ENCODE measurements at regions not wholly inside any gene's neighbourhood (a gene's known extent, or its start where the extent isn't known, plus 50 kb on each side); places are given as distances from the start of the nearest gene placed in this dataset.

DNA sequence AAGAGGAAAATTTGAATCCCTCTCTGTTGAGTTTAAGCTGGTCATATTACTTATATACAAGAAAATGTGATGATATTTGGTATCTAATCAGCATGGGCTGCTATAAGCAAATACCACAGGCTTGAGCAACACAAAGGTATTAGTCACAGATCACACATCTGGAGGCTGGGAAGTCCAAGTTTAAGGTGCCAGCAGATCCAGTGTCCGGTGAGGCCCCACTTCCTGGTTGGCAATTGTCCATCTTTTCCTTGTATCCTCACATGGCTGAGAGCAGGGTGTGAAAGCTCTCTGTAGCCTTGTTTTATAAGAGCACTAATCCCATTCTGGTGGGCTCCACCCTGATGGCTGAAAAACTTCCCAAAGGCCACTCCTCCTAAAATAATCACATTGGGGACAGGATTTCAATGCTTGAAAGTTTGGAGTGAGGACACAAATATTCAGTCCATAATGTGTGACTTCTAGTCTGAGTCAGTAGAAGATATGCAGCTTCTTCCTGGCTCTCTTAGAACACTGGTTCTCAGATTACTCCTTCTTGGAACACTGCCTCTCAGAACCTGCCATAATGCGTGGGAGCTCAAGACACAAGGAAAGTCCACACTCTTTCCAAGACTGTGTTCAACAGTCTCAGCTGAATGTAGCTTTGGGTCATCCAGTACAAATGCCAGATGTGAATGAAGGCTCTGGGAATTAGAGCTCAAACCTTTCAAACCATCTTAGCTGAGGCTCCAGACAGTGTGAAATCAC is 124.1 kb downstream of the PRDM9 start:
- Histone ChIP-seq H3K4me1 (ENCODE audit: control insufficient read depth, insufficient read depth, low read length) (no peaks in the 10 kb centered on the region), H3K36me3 (ENCODE audit: control insufficient read depth, insufficient read depth, low read length) (no peaks in the 10 kb centered on the region), H3K27me3 (ENCODE audit: control insufficient read depth, insufficient read depth, low read length) (no peaks in the 10 kb centered on the region), H3K9me3 (ENCODE audit: control insufficient read depth, insufficient read depth, low read length) (no peaks in the 10 kb centered on the region), H3K27ac (ENCODE audit: low read length) (no peak overlapping the region), H3K4me3 (ENCODE audit: low read length) (no peak overlapping the region)
- WGBS (ENCODE audit: insufficient coverage, insufficient read length) = no CpG with 5 or more reads among the region's 2 CpGs
- DNase-seq (ENCODE audit: low read depth, low spot score) = no peak

DNA sequence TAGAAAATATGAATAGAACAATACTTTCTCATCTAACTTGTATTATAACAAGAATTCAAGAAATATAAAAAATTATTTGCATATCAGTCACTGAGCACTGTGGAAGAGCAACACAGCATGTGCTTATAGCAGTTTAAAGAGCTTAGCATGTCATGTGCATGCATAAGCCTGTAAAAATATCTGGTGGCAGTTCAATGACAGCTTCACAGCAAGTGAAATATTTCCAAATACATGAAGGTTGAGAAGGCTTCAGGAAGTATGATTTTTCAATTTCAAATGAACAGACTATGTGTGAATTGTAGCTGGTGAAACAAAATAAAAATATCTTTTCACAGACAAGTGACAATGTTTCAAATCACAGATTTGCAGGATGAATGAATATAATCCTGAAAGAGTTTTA is 128.5 kb downstream of the PRDM9 start:
- no peaks in the 10 kb centered on the region for H3K4me1 ChIP-seq (ENCODE audit: control insufficient read depth, insufficient read depth, low read length)
- no peak for DNase-seq (ENCODE audit: low read depth, low spot score)
- H3K4me3 ChIP-seq (ENCODE audit: low read length) = no peak overlapping the region
- H3K9me3 ChIP-seq (ENCODE audit: control insufficient read depth, insufficient read depth, low read length) = no peaks in the 10 kb centered on the region
- no peaks in the 10 kb centered on the region for H3K27me3 ChIP-seq (ENCODE audit: control insufficient read depth, insufficient read depth, low read length)
- H3K27ac ChIP-seq (ENCODE audit: low read length) = no peak overlapping the region
- H3K36me3 ChIP-seq (ENCODE audit: control insufficient read depth, insufficient read depth, low read length) = no peaks in the 10 kb centered on the region

DNA sequence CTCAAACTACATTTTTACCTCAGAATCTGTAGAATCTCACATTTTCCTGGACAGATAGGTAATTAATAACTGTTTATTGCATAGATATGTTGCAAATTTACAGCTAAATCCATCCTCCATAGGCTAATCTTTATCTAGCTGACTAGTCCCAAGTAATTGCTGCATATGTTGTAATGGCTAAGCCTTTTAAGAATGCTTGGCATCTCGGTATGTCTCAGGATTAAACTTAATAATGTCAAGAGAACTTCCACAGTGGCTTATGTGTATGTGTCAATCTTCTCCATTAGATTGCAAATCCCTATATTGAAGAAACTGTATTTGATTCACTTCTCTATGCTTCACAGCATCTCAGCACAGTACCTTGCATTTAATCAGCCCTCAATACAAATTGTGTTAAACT is 131.9 kb downstream of the PRDM9 start:
- no peaks in the 10 kb centered on the region for H3K36me3 ChIP-seq (ENCODE audit: control insufficient read depth, insufficient read depth, low read length)
- H3K27me3 ChIP-seq (ENCODE audit: control insufficient read depth, insufficient read depth, low read length) = no peaks in the 10 kb centered on the region
- H3K4me3 ChIP-seq (ENCODE audit: low read length) = no peak overlapping the region
- H3K4me1 ChIP-seq (ENCODE audit: control insufficient read depth, insufficient read depth, low read length) = no peaks in the 10 kb centered on the region
- whole genome bisulfite sequencing (ENCODE audit: insufficient coverage, insufficient read length) = no CpG with 5 or more reads among the region's 1 CpG
- no peak overlapping the region for H3K27ac ChIP-seq (ENCODE audit: low read length)
- no peaks in the 10 kb centered on the region for H3K9me3 ChIP-seq (ENCODE audit: control insufficient read depth, insufficient read depth, low read length)
- no peak for DNase-seq (ENCODE audit: low read depth, low spot score)

DNA sequence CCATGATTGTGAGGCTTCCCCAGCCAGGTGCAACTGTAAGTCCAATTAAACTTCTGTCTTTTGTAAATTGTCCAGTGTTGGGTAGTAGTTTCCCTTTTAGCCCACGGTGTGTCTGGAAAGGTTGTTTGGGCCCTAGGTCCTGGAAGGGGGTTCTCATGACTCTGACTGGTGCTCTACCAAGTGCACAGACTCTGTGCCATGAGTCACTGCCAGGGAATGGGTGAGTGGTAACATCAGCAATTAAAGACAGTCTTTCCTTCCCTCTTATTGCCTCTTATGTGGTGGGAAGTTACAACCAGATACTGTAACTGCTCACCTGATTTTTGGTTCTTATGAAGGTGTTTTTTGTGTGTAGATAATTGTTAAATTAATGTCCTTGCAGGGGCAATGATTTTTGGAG is 141.2 kb downstream of the PRDM9 start:
- no peak overlapping the region for H3K4me3 ChIP-seq (ENCODE audit: low read length)
- no peak for DNase-seq (ENCODE audit: low read depth, low spot score)
- H3K27ac ChIP-seq (ENCODE audit: low read length) = no peak overlapping the region
- H3K27me3 ChIP-seq (ENCODE audit: control insufficient read depth, insufficient read depth, low read length) = no peaks in the 10 kb centered on the region
- no peaks in the 10 kb centered on the region for H3K4me1 ChIP-seq (ENCODE audit: control insufficient read depth, insufficient read depth, low read length)
- no CpG with 5 or more reads among the region's 1 CpG for WGBS (ENCODE audit: insufficient coverage, insufficient read length)
- H3K36me3 ChIP-seq (ENCODE audit: control insufficient read depth, insufficient read depth, low read length) = no peaks in the 10 kb centered on the region
- H3K9me3 ChIP-seq (ENCODE audit: control insufficient read depth, insufficient read depth, low read length) = no peaks in the 10 kb centered on the region

DNA sequence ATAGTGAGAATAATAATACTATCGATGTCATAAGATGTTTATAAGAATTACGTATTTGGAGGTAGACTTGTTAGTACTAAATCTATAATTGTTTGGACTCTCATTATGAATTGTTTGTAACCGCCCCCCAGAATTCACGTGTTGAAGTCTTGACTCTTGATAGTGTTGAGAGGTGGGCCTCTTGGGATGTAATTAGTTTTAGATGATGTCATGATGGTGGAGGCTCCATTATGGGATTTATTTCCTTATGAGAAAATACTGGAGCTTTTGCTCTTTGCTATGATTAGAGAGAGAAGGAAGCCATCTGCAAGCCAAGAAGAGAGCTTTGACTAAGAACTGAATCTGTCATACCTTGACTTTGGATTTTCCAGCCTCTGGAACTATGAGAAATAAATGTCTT is 142.2 kb downstream of the PRDM9 start:
- no peaks in the 10 kb centered on the region for H3K27me3 ChIP-seq (ENCODE audit: control insufficient read depth, insufficient read depth, low read length)
- no peak overlapping the region for H3K4me3 ChIP-seq (ENCODE audit: low read length)
- H3K9me3 ChIP-seq (ENCODE audit: control insufficient read depth, insufficient read depth, low read length) = no peaks in the 10 kb centered on the region
- H3K27ac ChIP-seq (ENCODE audit: low read length) = no peak overlapping the region
- no peaks in the 10 kb centered on the region for H3K4me1 ChIP-seq (ENCODE audit: control insufficient read depth, insufficient read depth, low read length)
- WGBS (ENCODE audit: insufficient coverage, insufficient read length) = no CpG with 5 or more reads among the region's 4 CpGs
- no peaks in the 10 kb centered on the region for H3K36me3 ChIP-seq (ENCODE audit: control insufficient read depth, insufficient read depth, low read length)
- DNase-seq (ENCODE audit: low read depth, low spot score) = no peak

DNA sequence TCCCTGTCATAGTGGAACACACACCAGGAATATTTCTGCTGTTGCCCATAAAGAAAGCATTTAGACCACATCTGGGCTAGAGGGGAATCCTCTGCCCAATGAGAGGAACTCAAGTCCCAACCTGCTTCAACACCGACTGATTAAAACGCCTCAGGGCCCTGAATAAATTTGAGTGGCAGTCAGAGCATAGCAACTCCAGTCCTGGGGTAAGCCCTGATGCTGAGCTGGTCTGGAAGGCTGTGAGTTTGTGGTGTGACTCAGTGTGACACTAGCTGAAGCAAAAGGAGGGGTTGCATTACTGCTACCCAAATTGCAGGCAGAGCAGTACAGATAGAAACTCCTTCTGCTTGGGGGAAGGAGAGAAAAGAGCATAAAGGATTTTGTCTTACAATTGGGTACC is 148.3 kb downstream of the PRDM9 start:
- WGBS (ENCODE audit: insufficient coverage, insufficient read length) = no CpG with 5 or more reads among the region's 2 CpGs
- Histone ChIP-seq H3K36me3 (ENCODE audit: control insufficient read depth, insufficient read depth, low read length) (no peaks in the 10 kb centered on the region), H3K27me3 (ENCODE audit: control insufficient read depth, insufficient read depth, low read length) (no peaks in the 10 kb centered on the region), H3K4me3 (ENCODE audit: low read length) (no peak overlapping the region), H3K9me3 (ENCODE audit: control insufficient read depth, insufficient read depth, low read length) (no peaks in the 10 kb centered on the region), H3K4me1 (ENCODE audit: control insufficient read depth, insufficient read depth, low read length) (no peaks in the 10 kb centered on the region), H3K27ac (ENCODE audit: low read length) (no peak overlapping the region)
- no peak for DNase-seq (ENCODE audit: low read depth, low spot score)

DNA sequence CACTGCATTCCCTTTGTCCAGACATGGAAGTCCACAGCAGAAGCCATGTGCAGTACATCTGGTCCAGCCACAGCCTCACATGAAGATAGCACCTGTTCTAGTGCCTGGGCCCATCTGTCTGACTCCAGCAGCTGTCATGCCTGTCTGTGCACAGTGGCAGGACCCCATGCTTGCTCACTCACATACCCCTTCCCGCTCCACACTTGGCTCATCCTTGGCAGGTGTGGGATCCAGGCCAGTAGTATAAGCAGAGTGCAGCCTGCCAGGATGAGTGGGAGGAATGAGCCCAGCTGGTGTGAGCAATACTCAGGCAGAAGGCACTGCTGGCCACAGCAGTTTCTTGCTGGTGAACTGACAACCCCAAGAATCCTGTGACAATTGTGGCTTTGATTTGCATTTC is 168.0 kb downstream of the PRDM9 start:
- DNase-seq (ENCODE audit: low read depth, low spot score) = no peak
- H3K27ac ChIP-seq (ENCODE audit: low read length) = no peak overlapping the region
- H3K4me1 ChIP-seq (ENCODE audit: control insufficient read depth, insufficient read depth, low read length) = no peaks in the 10 kb centered on the region
- H3K4me3 ChIP-seq (ENCODE audit: low read length) = no peak overlapping the region
- H3K9me3 ChIP-seq (ENCODE audit: control insufficient read depth, insufficient read depth, low read length) = no peaks in the 10 kb centered on the region
- no peaks in the 10 kb centered on the region for H3K36me3 ChIP-seq (ENCODE audit: control insufficient read depth, insufficient read depth, low read length)
- WGBS (ENCODE audit: insufficient coverage, insufficient read length) = no CpG with 5 or more reads among the region's 1 CpG
- H3K27me3 ChIP-seq (ENCODE audit: control insufficient read depth, insufficient read depth, low read length) = no peaks in the 10 kb centered on the region

DNA sequence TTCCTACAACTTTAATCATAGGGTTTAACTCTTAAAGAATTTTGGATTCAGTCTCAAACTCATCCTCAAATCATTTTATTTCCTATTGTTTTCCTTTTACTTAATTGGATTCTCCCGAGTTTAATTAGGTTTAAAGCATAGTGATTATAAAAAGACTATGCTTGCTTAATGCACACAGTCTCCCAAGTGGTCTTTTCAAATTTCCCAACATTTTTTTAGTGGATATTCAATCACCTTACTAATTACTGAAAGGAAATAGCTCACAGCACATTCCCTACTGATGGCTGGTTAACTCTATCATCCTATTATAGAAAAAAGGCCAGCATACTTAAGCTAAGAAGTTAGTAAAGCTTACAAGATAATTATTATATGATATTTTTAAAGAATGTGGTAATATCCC is 170.6 kb downstream of the PRDM9 start:
- Histone ChIP-seq H3K36me3 (ENCODE audit: control insufficient read depth, insufficient read depth, low read length) (no peaks in the 10 kb centered on the region), H3K4me3 (ENCODE audit: low read length) (no peak overlapping the region)
- WGBS (ENCODE audit: insufficient coverage, insufficient read length) = no CpG with 5 or more reads among the region's 1 CpG

DNA sequence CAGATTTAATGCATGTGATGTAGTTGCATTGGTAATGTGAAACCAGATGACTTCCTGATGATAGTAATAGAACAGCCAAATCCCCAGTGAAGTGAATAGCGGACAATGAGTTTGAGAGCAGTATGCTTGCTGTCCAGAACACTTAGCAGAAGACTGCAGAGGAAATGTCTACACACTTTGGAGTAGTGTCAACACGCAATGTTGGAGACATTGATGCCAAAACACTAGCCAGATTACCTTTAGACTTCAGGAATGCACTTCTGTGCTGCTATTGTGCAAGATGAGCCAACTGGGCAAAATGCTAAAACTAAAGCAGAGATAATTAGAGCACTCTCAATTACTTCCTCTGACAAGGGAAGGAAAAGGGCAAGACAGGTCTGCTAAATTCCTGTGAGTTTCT is 176.7 kb downstream of the PRDM9 start:
- no peak for DNase-seq (ENCODE audit: low read depth, low spot score)
- no peaks in the 10 kb centered on the region for H3K4me1 ChIP-seq (ENCODE audit: control insufficient read depth, insufficient read depth, low read length)
- H3K9me3 ChIP-seq (ENCODE audit: control insufficient read depth, insufficient read depth, low read length) = no peaks in the 10 kb centered on the region
- no peaks in the 10 kb centered on the region for H3K36me3 ChIP-seq (ENCODE audit: control insufficient read depth, insufficient read depth, low read length)
- H3K27me3 ChIP-seq (ENCODE audit: control insufficient read depth, insufficient read depth, low read length) = no peaks in the 10 kb centered on the region
- no peak overlapping the region for H3K4me3 ChIP-seq (ENCODE audit: low read length)
- H3K27ac ChIP-seq (ENCODE audit: low read length) = no peak overlapping the region
- no CpG with 5 or more reads among the region's 2 CpGs for WGBS (ENCODE audit: insufficient coverage, insufficient read length)

More for the DNA sequence above, 170.6 kb downstream of the PRDM9 start:
- no peak overlapping the region for H3K27ac ChIP-seq (ENCODE audit: low read length)
- no peaks in the 10 kb centered on the region for H3K4me1 ChIP-seq (ENCODE audit: control insufficient read depth, insufficient read depth, low read length)
- no peaks in the 10 kb centered on the region for H3K27me3 ChIP-seq (ENCODE audit: control insufficient read depth, insufficient read depth, low read length)
- H3K9me3 ChIP-seq (ENCODE audit: control insufficient read depth, insufficient read depth, low read length) = no peaks in the 10 kb centered on the region
- DNase-seq (ENCODE audit: low read depth, low spot score) = no peak

DNA sequence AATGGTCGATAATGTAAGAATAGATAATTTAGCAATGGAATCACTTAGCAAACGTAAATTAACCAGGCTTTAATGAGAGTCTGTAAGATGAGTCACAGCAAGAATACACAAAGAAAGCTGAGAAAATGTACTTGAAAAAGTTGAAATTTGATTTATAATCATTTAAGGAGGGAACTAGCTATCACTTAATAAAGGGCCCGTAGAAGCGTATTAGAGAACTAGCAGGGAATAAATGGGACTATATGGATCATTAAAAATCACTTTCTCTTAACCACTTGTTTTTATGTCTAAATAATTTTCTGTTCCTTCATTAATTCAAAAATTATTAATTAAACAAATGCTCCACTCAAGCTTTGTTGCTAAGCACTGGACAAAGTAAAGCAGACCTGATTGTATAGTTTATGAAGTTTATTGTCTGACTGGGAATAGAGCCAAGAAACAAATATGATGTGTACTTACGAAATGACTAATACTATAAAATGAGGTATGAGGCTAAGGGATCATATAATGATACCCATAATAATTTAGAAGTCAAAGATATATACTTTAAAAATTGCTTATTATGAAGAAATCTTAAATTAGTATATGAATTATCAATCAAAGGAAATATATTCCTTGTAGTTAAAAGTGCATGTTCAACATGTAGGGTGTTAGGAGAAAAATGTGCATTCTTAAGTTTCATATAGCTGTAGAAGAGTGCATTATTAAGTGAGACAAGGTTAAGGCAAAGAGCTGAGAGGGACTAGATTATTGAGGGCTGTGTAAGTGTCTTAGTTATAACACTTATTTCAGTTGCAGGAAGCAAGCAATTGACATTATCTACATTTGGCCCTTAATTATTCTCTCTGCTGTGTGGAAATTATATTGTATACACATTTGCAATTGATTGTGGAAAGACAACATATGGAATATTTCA is 196.8 kb downstream of the PRDM9 start:
- 100% methylated on average over 1 of the region's 5 CpGs for WGBS (ENCODE audit: insufficient coverage, insufficient read length)
- Histone ChIP-seq H3K27ac (ENCODE audit: low read length) (no peak overlapping the region), H3K9me3 (ENCODE audit: control insufficient read depth, insufficient read depth, low read length) (no peaks in the 10 kb centered on the region), H3K36me3 (ENCODE audit: control insufficient read depth, insufficient read depth, low read length) (no peaks in the 10 kb centered on the region), H3K4me1 (ENCODE audit: control insufficient read depth, insufficient read depth, low read length) (no peaks in the 10 kb centered on the region), H3K4me3 (ENCODE audit: low read length) (no peak overlapping the region), H3K27me3 (ENCODE audit: control insufficient read depth, insufficient read depth, low read length) (no peaks in the 10 kb centered on the region)
- no peak for DNase-seq (ENCODE audit: low read depth, low spot score)
